ENCODE measurements at regions not wholly inside any gene's neighbourhood (a gene's known extent, or its start where the extent isn't known, plus 50 kb on each side); places are given as distances from the start of the nearest gene placed in this dataset.
"Not testable (repeated sequence)": the region's sequence is repeated elsewhere in the genome, so short reads cannot be mapped to it uniquely, and the experiment has no call there.

DNA sequence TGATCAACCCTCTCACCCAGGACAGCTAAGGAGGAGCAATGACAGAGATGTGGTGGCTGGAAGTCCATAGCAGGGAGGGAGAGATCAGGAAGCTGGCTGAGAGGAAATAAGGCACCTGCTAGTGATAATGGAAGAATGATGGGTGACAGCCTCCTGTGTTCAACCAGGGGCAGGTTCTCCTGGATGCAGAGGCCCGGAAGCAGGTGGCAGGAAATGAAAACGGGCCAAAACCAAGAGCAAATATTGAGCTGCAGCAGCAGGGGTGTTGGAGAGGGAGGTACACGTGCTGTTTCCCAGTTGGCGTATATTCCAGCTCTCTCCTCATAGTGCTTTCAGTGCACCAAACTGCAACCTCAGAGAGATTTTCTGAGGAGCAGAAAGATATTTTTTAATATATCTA is 213.4 kb upstream of the TBL1XR1 start:
- no peak overlapping the region for H3K27ac ChIP-seq (ENCODE audit: low read depth, low read length, poor library complexity, severe bottlenecking)
- no peaks in the 10 kb centered on the region for H3K4me1 ChIP-seq (ENCODE audit: insufficient read depth, low read length, poor library complexity, severe bottlenecking)
- TF ChIP-seq, protein P1, sequence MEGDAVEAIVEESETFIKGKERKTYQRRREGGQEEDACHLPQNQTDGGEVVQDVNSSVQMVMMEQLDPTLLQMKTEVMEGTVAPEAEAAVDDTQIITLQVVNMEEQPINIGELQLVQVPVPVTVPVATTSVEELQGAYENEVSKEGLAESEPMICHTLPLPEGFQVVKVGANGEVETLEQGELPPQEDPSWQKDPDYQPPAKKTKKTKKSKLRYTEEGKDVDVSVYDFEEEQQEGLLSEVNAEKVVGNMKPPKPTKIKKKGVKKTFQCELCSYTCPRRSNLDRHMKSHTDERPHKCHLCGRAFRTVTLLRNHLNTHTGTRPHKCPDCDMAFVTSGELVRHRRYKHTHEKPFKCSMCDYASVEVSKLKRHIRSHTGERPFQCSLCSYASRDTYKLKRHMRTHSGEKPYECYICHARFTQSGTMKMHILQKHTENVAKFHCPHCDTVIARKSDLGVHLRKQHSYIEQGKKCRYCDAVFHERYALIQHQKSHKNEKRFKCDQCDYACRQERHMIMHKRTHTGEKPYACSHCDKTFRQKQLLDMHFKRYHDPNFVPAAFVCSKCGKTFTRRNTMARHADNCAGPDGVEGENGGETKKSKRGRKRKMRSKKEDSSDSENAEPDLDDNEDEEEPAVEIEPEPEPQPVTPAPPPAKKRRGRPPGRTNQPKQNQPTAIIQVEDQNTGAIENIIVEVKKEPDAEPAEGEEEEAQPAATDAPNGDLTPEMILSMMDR (conservative IDR thresholded peaks at IDR 0.05; ENCODE audit: low read depth, low read length): no peak
- TF ChIP-seq EZH2 (IDR thresholded peaks at IDR 0.05; ENCODE audit: borderline replicate concordance, low read depth, low read length, poor library complexity, severe bottlenecking): no peak
- no peak overlapping the region for H3K4me3 ChIP-seq (ENCODE audit: low read depth, low read length, poor library complexity, severe bottlenecking)
- no peaks in the 10 kb centered on the region for H3K9me3 ChIP-seq (ENCODE audit: low read depth, low read length, poor library complexity, severe bottlenecking)
- no peaks in the 10 kb centered on the region for H3K27me3 ChIP-seq (replicated peaks; ENCODE audit: insufficient read depth, low read depth, low read length, poor library complexity)
- intact Hi-C loops (cut with micrococcal nuclease; ENCODE audit: unreplicated experiment): no loop called here
- H3K36me3 ChIP-seq (ENCODE audit: insufficient read depth, low read length, poor library complexity, severe bottlenecking): no peaks in the 10 kb centered on the region
- POLR2A ChIA-PET (ENCODE audit: low non-redundant PET): no interaction called here
- BruUV-seq (replicated peaks): no TSS peak
- CTCF ChIA-PET: no interaction called here
- no peak for DNase-seq (ENCODE audit: low spot score)

DNA sequence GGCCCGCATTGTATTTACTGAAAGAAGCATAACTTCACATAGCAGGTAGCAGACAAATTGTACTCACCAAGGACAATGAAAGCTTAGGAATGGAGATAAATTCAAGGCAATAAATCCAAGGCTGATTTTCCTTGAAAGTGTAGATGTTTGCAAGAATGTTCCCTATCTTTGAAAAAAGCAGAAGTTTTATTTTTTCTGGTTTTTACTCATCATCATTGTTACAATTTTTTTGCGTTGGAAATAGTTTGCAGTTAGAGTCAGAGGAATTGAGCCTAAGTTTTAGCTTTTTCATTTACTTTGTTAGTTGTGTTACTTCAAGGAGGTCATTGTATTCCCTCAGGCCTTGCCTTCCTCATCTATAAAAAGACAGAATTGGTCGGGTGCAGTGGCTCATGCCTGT is 213.9 kb upstream of the TBL1XR1 start:
- Histone ChIP-seq H3K4me3 (ENCODE audit: low read depth, low read length, poor library complexity, severe bottlenecking) (no peak overlapping the region), H3K4me1 (ENCODE audit: insufficient read depth, low read length, poor library complexity, severe bottlenecking) (no peaks in the 10 kb centered on the region), H3K9me3 (ENCODE audit: low read depth, low read length, poor library complexity, severe bottlenecking) (no peaks in the 10 kb centered on the region), H3K27me3 (replicated peaks; ENCODE audit: insufficient read depth, low read depth, low read length, poor library complexity) (no peaks in the 10 kb centered on the region), H3K27ac (ENCODE audit: low read depth, low read length, poor library complexity, severe bottlenecking) (no peak overlapping the region), H3K36me3 (ENCODE audit: insufficient read depth, low read length, poor library complexity, severe bottlenecking) (no peaks in the 10 kb centered on the region)
- intact Hi-C loops (cut with micrococcal nuclease; ENCODE audit: unreplicated experiment): no loop called here
- DNase-seq (ENCODE audit: low spot score): no peak
- no peak for TF ChIP-seq EZH2 (IDR thresholded peaks at IDR 0.05; ENCODE audit: borderline replicate concordance, low read depth, low read length, poor library complexity, severe bottlenecking)
- TF ChIP-seq, protein P1 (conservative IDR thresholded peaks at IDR 0.05; ENCODE audit: low read depth, low read length): no peak
- BruUV-seq (replicated peaks): no TSS peak
- ChIA-PET POLR2A (ENCODE audit: low non-redundant PET) (no interaction called here), CTCF (no interaction called here)

DNA sequence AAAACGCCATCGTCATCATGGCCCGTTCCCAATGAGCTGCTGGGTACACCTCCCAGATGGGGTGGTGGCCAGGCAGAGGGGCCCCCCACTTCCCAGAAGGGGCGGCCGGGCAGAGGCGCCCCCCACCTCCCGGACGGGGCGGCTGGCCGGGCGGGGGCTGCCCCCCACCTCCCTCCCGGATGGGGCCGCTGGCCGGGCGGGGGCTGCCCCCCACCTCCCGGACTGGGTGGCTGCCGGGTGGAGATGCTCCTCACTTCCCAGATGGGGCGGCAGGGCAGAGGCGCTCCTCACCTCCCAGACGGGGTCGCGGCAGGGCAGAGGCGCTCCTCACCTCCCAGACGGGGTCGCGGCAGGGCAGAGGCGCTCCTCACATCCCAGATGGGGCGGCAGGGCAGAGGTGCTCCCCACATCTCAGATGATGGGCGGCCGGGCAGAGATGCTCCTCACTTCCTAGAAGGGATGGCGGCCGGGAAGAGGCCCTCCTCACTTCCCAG is 215.4 kb upstream of the TBL1XR1 start:
- H3K36me3 ChIP-seq (ENCODE audit: insufficient read depth, low read length, poor library complexity, severe bottlenecking); H3K27ac ChIP-seq (ENCODE audit: low read depth, low read length, poor library complexity, severe bottlenecking); H3K4me1 ChIP-seq (ENCODE audit: insufficient read depth, low read length, poor library complexity, severe bottlenecking); DNase-seq (ENCODE audit: low spot score); CTCF ChIA-PET; H3K4me3 ChIP-seq (ENCODE audit: low read depth, low read length, poor library complexity, severe bottlenecking); POLR2A ChIA-PET (ENCODE audit: low non-redundant PET); H3K9me3 ChIP-seq (ENCODE audit: low read depth, low read length, poor library complexity, severe bottlenecking); BruUV-seq (replicated peaks); H3K27me3 ChIP-seq (replicated peaks; ENCODE audit: insufficient read depth, low read depth, low read length, poor library complexity); intact Hi-C loops (cut with micrococcal nuclease; ENCODE audit: unreplicated experiment): not testable (repeated sequence)

DNA sequence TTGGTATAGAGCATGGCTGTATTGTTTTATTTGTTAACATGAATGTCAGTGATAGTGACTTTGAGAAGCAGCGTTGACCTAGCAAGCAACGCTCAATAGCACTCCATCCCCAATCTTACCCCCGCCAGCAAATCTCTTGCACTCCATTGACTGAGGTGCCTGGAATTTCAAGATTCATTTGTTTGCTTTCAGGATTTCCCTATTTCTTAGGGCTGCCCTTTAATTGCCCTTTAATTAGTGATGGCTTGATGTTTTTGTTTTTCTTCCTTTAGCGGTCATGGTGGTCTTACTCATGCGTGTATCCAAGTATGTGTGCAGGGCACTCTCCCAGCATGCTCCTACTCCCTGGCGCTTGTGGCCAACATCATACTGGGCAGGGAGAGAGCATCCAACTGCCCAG is 216.8 kb upstream of the TBL1XR1 start:
- ChIA-PET POLR2A (ENCODE audit: low non-redundant PET) (no interaction called here), CTCF (no interaction called here)
- no TSS peak for BruUV-seq (replicated peaks)
- no peak for DNase-seq (ENCODE audit: low spot score)
- no peaks in the 10 kb centered on the region for H3K9me3 ChIP-seq (ENCODE audit: low read depth, low read length, poor library complexity, severe bottlenecking)
- intact Hi-C loops (cut with micrococcal nuclease; ENCODE audit: unreplicated experiment): no loop called here
- no peak overlapping the region for H3K27ac ChIP-seq (ENCODE audit: low read depth, low read length, poor library complexity, severe bottlenecking)
- no peaks in the 10 kb centered on the region for H3K4me1 ChIP-seq (ENCODE audit: insufficient read depth, low read length, poor library complexity, severe bottlenecking)
- H3K36me3 ChIP-seq (ENCODE audit: insufficient read depth, low read length, poor library complexity, severe bottlenecking): no peaks in the 10 kb centered on the region
- H3K27me3 ChIP-seq (replicated peaks; ENCODE audit: insufficient read depth, low read depth, low read length, poor library complexity): no peaks in the 10 kb centered on the region
- H3K4me3 ChIP-seq (ENCODE audit: low read depth, low read length, poor library complexity, severe bottlenecking): no peak overlapping the region
- TF ChIP-seq, protein P1 (conservative IDR thresholded peaks at IDR 0.05; ENCODE audit: low read depth, low read length): no peak
- no peak for TF ChIP-seq EZH2 (IDR thresholded peaks at IDR 0.05; ENCODE audit: borderline replicate concordance, low read depth, low read length, poor library complexity, severe bottlenecking)

Measured in A673 (cell line).